ENCODE measurements at regions not wholly inside any gene's neighbourhood (a gene's known extent, or its start where the extent isn't known, plus 50 kb on each side); places are given as distances from the start of the nearest gene placed in this dataset.
"Not testable (repeated sequence)": the region's sequence is repeated elsewhere in the genome, so short reads cannot be mapped to it uniquely, and the experiment has no call there.

GRCh38 chr9:90457386-90458190, 185.0 kb downstream of the DIRAS2 start:
- FAIRE-seq (no peak), DNase-seq (ENCODE audit: insufficient read length, low spot score) (no peak)

- peak; percentile 39 for FAIRE-seq
- DNase-seq (ENCODE audit: insufficient read length, low spot score) = no peak
Measured at GRCh38 chr9:90458485-90458884, 184.1 kb downstream of the DIRAS2 start.

GRCh38 chr9:90459321-90459720, 183.3 kb downstream of the DIRAS2 start:
- FAIRE-seq (peak; percentile 74), DNase-seq (ENCODE audit: insufficient read length, low spot score) (peak; percentile 22)

- FAIRE-seq (no peak), DNase-seq (ENCODE audit: insufficient read length, low spot score) (no peak)
Measured at GRCh38 chr9:90460220-90460619, 182.4 kb downstream of the DIRAS2 start.

DNA sequence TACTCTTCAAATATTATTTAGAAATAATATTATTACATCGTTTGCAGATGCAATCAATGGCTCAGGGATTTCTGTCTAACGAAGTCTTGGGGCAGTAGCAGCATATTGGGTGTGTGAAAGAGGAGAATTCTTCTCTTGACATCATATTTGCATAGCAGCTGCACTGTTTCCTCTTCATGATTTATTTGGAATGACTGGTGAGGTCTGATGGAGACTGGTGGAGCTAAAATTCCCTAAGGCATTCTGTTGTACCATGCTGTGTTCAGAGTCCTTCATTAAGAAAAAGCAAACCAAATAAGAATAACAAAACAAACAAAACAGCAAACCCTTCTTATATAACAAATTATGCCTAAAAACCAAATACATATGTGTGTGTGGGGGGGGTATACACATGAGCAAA, 177.6 kb downstream of the DIRAS2 start:
- DNase-seq (ENCODE audit: insufficient read length, low spot score) (no peak), FAIRE-seq (no peak)

GRCh38 chr9:90466441-90466840, 176.2 kb downstream of the DIRAS2 start:
- DNase-seq (ENCODE audit: insufficient read length, low spot score) = no peak
- no peak for FAIRE-seq

DNA sequence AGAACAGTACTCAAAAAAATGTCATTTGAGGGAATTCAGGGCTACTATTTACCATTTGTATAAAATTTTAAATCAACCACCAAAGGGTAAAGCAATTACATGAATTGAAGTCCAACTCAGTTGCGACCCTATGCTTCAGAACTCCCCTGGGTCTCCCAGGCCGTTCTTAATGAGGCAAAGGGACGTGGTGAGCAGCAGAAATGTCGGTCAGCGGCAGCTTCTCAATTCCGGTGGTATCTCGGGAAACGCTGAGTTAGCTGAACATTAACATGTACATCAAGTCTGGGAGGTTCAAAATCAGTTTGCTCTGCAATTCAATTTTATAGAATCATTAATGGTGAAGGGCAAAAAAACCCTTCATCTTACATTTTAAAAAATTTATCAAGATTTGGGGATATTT, 173.2 kb downstream of the DIRAS2 start:
- DNase-seq (ENCODE audit: insufficient read length, low spot score) (no peak), FAIRE-seq (no peak)

DNA sequence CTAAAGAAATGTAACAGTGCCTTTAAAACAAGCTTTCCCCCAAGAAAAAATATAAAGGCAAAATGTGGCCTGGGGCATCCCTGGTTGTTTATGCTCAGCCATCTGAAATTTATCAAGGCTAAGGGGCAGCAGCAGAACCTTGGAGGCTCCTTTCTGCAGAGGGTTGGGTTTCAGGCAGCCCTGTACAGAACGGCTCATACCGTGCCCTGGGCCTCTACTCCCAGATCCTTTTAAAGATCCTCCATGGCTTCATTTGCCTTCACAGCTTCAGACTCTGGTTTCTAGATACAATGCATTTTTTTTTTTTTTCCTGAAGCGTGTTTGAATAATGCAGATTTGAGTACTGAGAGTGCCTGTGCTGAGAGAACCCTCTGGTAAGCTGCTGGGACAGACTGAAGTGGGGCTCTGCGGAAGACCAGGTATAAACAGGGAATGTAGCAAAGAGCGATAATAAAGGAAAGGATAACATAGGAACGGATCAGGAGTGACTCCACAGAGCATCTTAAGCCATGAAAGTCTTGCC, 172.7 kb downstream of the DIRAS2 start:
- DNase-seq (ENCODE audit: insufficient read length, low spot score) (no peak), FAIRE-seq (no peak)

- DNase-seq (ENCODE audit: insufficient read length, low spot score) (no peak), FAIRE-seq (no peak)
Measured at GRCh38 chr9:90476058-90476457, 166.6 kb downstream of the DIRAS2 start.

- no peak for FAIRE-seq
- no peak for DNase-seq (ENCODE audit: insufficient read length, low spot score)
Measured at GRCh38 chr9:90477535-90477934, 165.1 kb downstream of the DIRAS2 start.

DNA sequence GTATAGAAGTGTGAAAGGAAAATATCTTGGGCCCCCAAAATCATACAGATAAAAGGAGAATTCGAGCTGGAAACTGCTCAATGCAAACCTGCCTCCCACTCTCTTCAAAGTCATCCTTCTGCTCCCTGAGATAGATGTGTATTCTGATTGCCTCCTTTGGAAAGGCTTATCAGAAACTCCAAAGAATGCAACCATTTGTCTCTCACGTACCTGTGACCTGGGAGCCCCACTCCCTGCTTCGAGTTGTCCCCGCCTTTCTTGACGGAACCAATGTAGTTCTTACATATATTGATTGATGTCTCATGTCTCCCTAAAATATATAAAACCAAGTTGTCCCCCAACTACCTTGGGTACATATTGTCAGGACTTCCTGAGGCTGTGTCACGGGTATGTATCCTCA, 163.8 kb downstream of the DIRAS2 start:
- DNase-seq (ENCODE audit: insufficient read length, low spot score) = no peak
- FAIRE-seq = no peak

DNA sequence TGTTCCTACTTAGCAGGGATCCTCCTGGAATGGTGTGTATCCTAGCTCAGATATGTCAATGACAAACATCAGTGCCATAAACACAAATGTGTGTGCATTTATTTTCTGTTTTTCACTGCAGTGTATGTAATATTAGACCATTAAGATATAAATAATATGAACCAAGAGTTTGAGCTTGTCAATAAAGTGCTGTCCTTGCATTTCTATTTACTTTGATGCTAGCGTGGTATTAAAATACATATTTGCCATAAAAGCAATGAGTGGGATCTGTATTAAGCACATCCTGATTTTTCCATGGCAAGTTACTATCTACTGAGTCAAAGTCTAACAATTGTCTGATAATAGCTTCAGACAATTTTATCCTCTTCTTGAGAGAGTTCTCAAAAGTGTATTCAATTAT, 157.6 kb downstream of the DIRAS2 start:
- FAIRE-seq = no peak

GRCh38 chr9:90489066-90489465, 153.6 kb downstream of the DIRAS2 start:
- no peak for DNase-seq (ENCODE audit: insufficient read length, low spot score)
- no peak for FAIRE-seq

More for the DNA sequence above, 157.6 kb downstream of the DIRAS2 start:
- no peak for DNase-seq (ENCODE audit: insufficient read length, low spot score)

- FAIRE-seq (no peak), DNase-seq (ENCODE audit: insufficient read length, low spot score) (no peak)
Measured at GRCh38 chr9:90499761-90500160, 142.9 kb downstream of the DIRAS2 start.

DNA sequence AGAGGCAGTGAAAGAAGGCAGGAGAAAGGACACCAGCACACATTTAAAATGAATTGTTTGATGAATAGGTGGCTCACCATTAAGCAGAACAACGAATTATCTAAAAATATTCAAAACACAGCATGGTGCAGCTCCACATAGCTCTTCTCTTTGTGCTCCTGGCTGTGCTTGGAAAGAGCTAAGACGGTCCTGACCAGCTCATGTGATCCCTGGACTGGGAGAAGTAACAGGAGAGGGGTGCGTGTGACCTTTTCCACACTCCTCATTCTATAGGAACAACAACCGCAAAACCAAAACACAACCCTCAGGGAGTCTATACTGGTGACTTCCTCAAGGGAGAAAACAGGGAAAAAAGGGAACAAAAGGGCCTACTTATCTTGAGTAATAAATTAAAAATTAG, 140.5 kb downstream of the DIRAS2 start:
- FAIRE-seq (no peak), DNase-seq (ENCODE audit: insufficient read length, low spot score) (no peak)

DNA sequence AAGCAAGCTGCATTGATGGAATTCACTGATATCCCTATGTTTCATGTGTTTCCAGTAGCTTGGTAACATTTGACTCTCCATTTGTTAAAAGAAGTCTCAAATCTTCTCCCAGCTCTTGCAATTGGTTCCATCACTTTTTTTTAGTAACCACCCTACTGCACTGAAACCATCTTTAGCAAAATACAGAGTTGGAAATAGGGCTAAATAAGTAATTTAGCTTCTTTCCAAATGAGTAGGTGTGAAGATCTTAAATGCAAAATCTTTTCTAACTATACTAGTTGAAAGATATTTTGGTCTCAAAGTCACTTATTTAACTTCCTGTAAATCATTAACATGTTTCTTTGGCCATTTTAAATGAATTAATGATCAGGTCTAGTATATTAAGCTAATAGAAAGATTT, 138.1 kb downstream of the DIRAS2 start:
- FAIRE-seq (peak; percentile 85), DNase-seq (ENCODE audit: insufficient read length, low spot score) (no peak)

- DNase-seq (ENCODE audit: insufficient read length, low spot score) (no peak), FAIRE-seq (peak; percentile 8)
Measured at GRCh38 chr9:90505695-90506094, 136.9 kb downstream of the DIRAS2 start.

DNA sequence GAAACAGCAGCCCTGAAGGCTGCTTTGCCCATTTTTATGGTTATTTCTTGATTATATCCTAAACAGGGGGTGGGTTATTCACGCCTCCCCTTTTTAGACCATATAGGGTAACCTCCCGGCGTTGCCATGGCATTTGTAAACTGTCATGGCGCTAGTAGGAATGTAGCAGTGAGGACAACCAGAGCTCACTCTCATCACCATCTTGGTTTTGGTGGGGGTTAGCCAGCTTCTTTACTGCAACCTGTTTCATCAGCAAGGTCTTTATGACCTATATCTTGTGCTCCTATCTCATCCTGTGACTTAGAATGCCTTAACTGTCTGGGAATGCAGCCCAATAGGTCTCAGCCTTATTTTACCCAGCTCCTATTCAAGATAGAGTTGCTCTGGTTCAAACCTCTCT, 136.2 kb downstream of the DIRAS2 start:
- not testable (repeated sequence) for DNase-seq (ENCODE audit: insufficient read length, low spot score); FAIRE-seq

DNA sequence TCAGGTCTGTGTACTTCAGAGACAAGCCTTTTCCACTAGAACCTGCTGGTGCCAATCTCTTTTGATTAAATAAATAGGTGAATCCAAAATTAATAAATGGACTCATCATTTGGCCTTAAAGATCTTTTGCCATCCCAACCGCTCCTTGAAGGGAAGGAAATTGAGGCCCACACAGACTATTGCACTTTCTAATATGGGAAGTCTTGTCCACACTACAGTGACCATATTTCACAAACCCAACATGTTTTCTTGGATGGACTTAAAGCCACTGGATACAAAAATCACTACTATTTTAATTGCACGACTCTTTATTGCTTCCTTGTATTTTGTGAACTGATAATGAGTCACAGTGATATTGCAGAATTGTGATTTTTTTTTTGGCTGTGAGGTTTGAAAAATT, 135.0 kb downstream of the DIRAS2 start:
- FAIRE-seq = no peak

DNA sequence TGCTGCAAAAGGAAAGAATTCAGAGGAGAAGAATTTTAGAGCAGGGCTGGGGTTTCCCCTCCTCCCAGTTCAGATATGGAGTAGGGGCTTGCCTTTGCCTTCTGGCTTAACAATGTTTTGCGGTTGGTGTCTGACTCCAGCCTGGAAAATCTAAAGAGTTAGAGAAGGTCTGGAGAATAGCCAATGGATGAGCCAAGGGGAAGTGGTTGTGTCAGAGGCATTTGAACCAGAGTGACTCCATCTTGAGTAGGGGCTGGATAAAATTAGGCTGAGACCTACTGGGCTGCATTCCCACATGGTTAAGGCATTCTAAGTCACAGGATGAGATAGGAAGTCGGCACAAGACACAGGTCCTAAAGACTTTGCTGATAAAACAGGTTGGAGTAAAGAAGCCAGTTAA, 133.7 kb downstream of the DIRAS2 start:
- FAIRE-seq (no peak), DNase-seq (ENCODE audit: insufficient read length, low spot score) (no peak)

More for the DNA sequence above, 135.0 kb downstream of the DIRAS2 start:
- DNase-seq (ENCODE audit: insufficient read length, low spot score) = no peak

DNA sequence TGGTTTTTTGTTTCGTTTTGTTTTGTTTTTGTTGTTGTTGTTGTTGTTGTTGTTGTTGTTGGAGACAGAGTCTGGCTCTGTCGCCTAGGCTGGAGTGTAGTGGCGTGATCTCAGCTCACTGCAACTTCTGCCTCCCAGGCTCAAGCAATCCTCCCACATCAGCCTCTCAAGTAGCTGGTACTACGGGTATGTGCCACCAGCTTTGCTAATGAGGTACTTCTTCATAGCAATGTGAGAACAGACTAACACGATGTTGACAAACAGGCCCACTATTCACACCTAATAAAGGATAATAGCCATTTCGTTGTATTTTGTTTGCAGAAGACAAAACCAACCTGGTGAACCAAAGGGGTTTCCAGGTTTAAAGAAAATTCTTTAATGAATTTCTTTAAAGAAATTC, 130.9 kb downstream of the DIRAS2 start:
- DNase-seq (ENCODE audit: insufficient read length, low spot score) = no peak
- FAIRE-seq = no peak

- DNase-seq (ENCODE audit: insufficient read length, low spot score) = no peak
- no peak for FAIRE-seq
Measured at GRCh38 chr9:90514877-90515276, 127.7 kb downstream of the DIRAS2 start.

GRCh38 chr9:90515510-90515909, 127.1 kb downstream of the DIRAS2 start:
- DNase-seq (ENCODE audit: insufficient read length, low spot score) (no peak), FAIRE-seq (peak; percentile 35)
